OCI-M2 (cell line): ENCODE measurements at regions not wholly inside any gene's neighbourhood (a gene's known extent, or its start where the extent isn't known, plus 50 kb on each side); places are given as distances from the start of the nearest gene placed in this dataset.
"Not testable (repeated sequence)": the region's sequence is repeated elsewhere in the genome, so short reads cannot be mapped to it uniquely, and the experiment has no call there.

ENCODE experiments used
- DNase-seq: peaks from one replicate; lab custom pipeline; 2025; ENCODE audit not compliant: unreplicated experiment; lab: John Stamatoyannopoulos, UW

GRCh38 chr2:53610260-53610659, 157.3 kb upstream of the CHAC2 start:
- no peak for DNase-seq

DNA sequence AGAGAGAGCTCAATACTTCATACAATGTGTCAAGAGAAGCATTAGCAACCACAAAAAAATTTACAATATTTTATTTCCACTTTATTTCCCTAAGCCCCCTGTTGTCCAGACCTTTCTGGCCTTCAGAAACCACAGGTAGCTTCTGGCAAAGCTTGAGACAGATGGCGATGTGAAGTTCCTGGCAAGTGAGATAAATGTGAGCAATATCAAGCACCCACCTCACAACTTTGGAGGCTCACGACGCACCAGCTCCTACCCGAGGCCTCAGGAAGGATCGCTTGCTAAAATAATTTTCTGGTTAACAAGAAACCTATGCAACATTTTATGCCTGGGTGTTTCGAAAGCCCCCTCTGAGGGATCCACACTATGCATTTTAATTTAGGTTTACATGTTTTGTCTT, 158.1 kb upstream of the CHAC2 start:
- no peak for DNase-seq

DNA sequence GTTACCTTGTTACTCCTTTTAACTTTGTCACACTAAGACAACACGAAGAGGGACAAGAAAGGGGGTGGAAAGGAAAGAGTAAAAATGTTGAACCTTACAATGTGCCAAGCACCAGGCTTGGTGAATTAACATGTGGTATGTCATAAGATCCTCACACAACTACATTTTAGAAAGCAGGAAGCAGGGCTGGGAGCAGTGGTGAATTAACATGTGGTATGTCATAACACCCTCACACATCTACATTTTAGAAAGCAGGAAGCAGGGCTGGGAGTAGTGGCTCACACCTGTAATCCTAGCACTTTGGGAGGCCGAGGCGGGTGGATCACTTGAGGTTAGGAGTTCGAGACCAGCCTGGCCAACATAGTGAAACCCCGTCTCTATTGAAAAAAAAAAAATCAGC, 159.3 kb upstream of the CHAC2 start:
- DNase-seq, result no peak

DNA sequence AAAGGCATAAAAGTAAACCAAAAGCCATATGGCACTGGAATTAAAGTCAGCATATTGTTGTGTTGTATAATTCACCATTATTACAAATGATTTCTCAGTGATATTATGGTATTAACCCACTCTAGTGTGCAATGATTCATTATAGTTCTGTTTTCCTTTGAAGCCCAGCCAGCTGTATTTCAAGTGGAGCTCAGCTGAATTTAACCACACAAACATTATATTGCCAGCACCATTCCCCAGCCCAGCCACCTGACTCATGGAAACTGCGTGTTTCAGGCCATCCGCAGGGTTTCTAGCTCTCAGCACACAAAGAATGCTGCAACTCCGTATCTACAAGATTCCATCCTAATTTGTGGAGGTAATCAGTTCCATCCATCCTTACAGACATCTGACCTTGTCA, 166.8 kb upstream of the CHAC2 start:
- DNase-seq, result no peak

GRCh38 chr2:53586733-53587612, 180.6 kb upstream of the CHAC2 start:
- not testable (repeated sequence) for DNase-seq

- no peak for DNase-seq
These were observed 182.6 kb upstream of the CHAC2 start for GRCh38 chr2:53584986-53585385.

DNA sequence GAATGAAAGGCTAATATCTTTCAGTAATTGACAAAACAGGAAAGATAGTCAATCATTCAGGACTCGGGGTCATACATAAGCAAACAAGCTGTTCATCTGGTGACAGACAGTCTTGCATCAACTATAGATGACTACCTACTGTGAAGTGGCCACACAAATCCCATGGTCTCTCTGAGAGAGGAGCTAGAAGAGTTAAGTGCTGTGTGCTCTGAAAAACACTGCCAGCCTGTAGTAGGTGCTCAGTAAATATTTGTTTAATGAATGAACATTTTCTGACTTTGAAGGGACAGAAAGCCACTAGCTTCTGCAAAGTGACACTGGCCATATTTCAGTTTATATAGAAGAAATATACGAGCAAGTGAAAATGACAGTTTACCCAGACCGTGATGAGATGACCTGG, 184.0 kb upstream of the CHAC2 start:
- DNase-seq, result no peak

GRCh38 chr2:53582556-53582955, 185.0 kb upstream of the CHAC2 start:
- no peak for DNase-seq

GRCh38 chr2:53576166-53576565, 191.4 kb upstream of the CHAC2 start:
- no peak for DNase-seq

GRCh38 chr2:53575721-53576124, 191.9 kb upstream of the CHAC2 start:
- DNase-seq, result no peak

- no peak for DNase-seq
These were observed 194.9 kb upstream of the CHAC2 start for GRCh38 chr2:53572696-53573095.

- DNase-seq, result no peak
These were observed 197.5 kb upstream of the CHAC2 start for GRCh38 chr2:53569957-53570727.

GRCh38 chr2:53568469-53568868, 199.1 kb upstream of the CHAC2 start:
- DNase-seq, result no peak

DNA sequence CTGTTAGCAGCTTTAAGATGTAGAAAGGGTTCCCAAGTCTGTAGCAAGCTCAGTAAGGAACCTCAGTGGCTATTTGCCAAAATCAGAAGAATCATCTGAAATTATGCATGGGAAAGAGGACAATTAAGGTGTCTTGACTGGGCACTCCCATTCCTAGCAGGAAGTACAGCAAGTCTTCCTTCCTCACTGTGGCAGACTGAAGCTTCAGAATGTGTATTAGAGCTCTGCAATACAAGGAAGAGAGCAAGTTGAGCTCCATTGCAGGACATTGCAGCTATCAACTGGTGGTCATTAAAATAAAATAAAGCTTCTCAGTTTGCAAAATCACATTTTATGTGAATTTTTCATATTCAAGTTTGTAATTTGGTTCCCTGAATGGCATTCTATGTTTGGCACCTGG, 200.5 kb upstream of the CHAC2 start:
- no peak for DNase-seq

DNA sequence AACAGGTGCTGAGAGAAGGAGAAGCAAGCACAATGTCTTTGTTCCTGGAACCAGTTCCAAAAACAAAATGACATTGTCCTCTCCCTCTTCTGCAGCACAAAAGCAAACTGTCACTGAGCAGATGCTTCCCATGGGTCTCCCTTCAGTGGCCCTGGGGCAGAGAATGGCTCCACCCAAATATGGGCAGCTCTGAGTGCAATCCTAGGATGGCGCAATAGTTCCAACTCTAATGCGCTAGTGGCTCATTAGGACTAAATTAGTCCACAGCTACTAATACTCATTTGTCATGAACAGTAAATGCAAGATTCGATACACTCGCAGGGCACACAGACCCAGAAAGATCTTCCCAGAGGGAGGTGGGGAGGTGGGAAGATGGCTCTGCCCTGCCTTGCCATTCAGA, 205.2 kb upstream of the CHAC2 start:
- DNase-seq, result no peak

- no peak for DNase-seq
These were observed 206.4 kb upstream of the CHAC2 start for GRCh38 chr2:53561155-53561554.

- DNase-seq, result no peak
These were observed 208.2 kb upstream of the CHAC2 start for GRCh38 chr2:53559302-53559966.

DNA sequence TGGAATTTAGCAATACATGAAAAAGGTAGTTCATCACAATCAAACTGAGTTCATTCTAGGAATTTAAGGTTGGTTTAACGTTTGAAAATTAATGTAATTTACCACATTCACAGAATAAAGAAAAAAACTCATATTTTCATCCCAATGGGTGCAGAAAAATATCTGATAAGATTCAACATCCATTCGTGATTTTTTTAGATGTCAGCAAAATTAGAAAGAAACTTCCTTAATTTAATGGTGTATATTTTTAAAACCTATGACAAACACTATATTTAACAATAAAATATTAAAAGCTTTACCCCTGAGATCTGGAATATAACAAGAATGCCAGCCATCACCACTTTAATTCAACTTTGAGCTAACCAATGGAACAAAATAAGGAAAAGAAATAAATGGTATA, 208.7 kb upstream of the CHAC2 start:
- DNase-seq, result no peak

DNA sequence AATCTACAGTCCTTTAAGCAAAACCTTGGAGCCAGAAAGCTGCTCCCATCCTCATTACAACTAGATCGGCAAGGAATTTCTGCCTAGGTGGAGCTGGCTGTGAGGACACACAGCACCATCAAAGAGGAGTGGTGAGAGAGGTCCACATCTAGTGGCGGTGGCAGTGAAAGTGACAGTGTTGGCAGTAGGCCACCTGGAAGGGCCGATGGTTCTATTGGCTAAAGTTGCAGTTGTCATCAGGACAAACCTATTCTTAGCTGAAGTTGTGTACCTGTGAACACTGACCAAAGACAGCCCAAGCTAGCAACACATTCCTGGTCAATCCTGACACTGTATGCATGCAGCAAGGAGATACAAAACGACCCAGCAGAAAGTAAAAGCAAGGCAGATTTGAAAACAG, 218.1 kb upstream of the CHAC2 start:
- no peak for DNase-seq

- DNase-seq, result no peak
These were observed 222.0 kb upstream of the CHAC2 start for GRCh38 chr2:53545604-53546003.

DNA sequence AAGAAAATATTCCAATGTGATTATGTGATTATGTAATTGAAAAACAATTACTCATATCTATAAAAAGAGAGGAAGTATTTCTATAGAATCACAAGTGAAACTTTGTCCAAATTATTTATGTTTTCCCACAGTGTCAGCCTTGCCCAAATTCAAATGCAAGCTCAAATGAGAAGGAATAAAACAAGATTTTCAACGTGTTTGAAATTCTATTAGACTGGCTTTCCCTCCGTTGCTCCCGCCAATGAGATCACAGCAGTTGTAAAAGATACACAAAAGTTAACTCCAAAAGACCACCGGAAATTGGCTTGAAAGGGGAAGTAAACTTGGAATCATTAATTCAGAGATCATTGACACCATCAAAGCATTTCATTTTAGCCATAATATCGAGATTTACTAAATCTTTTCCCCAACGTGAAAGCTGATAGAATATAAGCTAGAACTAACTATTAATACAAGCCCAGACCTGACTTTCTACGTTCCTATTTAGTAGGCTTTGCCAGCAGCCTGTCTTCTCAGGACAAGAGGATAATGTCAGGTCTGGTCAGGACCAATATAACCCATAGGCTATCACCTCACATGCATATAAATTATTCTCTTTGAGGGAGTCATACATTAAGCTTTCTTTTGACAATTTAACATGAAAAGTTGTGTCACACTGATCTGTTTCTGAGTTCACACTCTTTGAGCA, 222.6 kb upstream of the CHAC2 start:
- no peak for DNase-seq
